Activated CD8-positive, alpha-beta memory T cell treated with anti-CD3 and anti-CD28 coated beads, Interleukin-2, amount 10 ng/mL, durations not matched to agents 7 days and 5 days (primary cell): ENCODE measurements at regions not wholly inside any gene's neighbourhood (a gene's known extent, or its start where the extent isn't known, plus 50 kb on each side); places are given as distances from the start of the nearest gene placed in this dataset.
A peak's percentile ranks its signal among the peaks of the same experiment; 100 is the strongest.

Experiments used
- ATAC-seq: fragments of 150-1000 bp; cut with Tn5 transposase; one replicate; pipeline ENCODE4 v1.10.0; 2021; ENCODE audit warnings: moderate library complexity
- CTCF ChIA-PET: fragments of 350-600 bp; sonication (Branson Sonifier 250); formaldehyde crosslinking; loops from one replicate; lab custom pipeline; 2021; ENCODE audit warnings: antibody characterized with exemption; lab: Charles Lee
- DNase-seq: peaks from one replicate; pipeline ENCODE4 v3.0.0-alpha.2; 2020
- H3K27ac Mint-ChIP-seq: one replicate; pipeline ENCODE4 v1.8.0; 2021; ENCODE audit warnings: mild to moderate bottlenecking, mixed read lengths
- H3K27me3 Mint-ChIP-seq: one replicate; pipeline ENCODE4 v1.8.0; 2021; ENCODE audit warnings: mixed read lengths
- H3K36me3 Mint-ChIP-seq: one replicate; pipeline ENCODE4 v1.8.0; 2021; ENCODE audit warnings: mild to moderate bottlenecking, mixed read lengths
- H3K4me1 Mint-ChIP-seq: one replicate; pipeline ENCODE4 v1.8.0; 2021; ENCODE audit warnings: mixed read lengths
- H3K4me3 Mint-ChIP-seq: one replicate; pipeline ENCODE4 v1.8.0; 2021; ENCODE audit warnings: mild to moderate bottlenecking, moderate library complexity, mixed read lengths
- H3K9me3 Mint-ChIP-seq: one replicate; pipeline ENCODE4 v1.8.0; 2022; ENCODE audit warnings: low read depth, mixed read lengths

GRCh38 chrY:7920382-7920781, 1008.8 kb upstream of the AMELY start:
- H3K27me3 Mint-ChIP-seq = no peaks in the 10 kb centered on the region
- no peak for ATAC-seq
- no peak overlapping the region for H3K4me3 Mint-ChIP-seq
- H3K9me3 Mint-ChIP-seq = no peaks in the 10 kb centered on the region
- H3K36me3 Mint-ChIP-seq = no peaks in the 10 kb centered on the region
- H3K27ac Mint-ChIP-seq = no peak overlapping the region
- H3K4me1 Mint-ChIP-seq = peaks cover 6% of the 10 kb centered on the region
- DNase-seq = no peak
- CTCF ChIA-PET = no interaction called here

GRCh38 chrY:7888506-7888905, 977.0 kb upstream of the AMELY start:
- no peak overlapping the region for H3K4me3 Mint-ChIP-seq
- peaks cover 2% of the 10 kb centered on the region for H3K27me3 Mint-ChIP-seq
- DNase-seq = no peak
- ATAC-seq = no peak
- H3K4me1 Mint-ChIP-seq = no peaks in the 10 kb centered on the region
- no peak overlapping the region for H3K27ac Mint-ChIP-seq
- H3K9me3 Mint-ChIP-seq = no peaks in the 10 kb centered on the region
- no peaks in the 10 kb centered on the region for H3K36me3 Mint-ChIP-seq
- CTCF ChIA-PET = no interaction called here

GRCh38 chrY:7881696-7882095, 970.1 kb upstream of the AMELY start:
- H3K27me3 Mint-ChIP-seq = no peaks in the 10 kb centered on the region
- H3K4me1 Mint-ChIP-seq = no peaks in the 10 kb centered on the region
- H3K36me3 Mint-ChIP-seq = no peaks in the 10 kb centered on the region
- H3K4me3 Mint-ChIP-seq = no peak overlapping the region
- DNase-seq (no peak), ATAC-seq (no peak)
- no peaks in the 10 kb centered on the region for H3K9me3 Mint-ChIP-seq
- no peak overlapping the region for H3K27ac Mint-ChIP-seq
- CTCF ChIA-PET = no interaction called here

GRCh38 chrY:7879245-7879644, 967.7 kb upstream of the AMELY start:
- Mint-ChIP-seq H3K4me3 (no peak overlapping the region), H3K4me1 (no peaks in the 10 kb centered on the region), H3K27me3 (no peaks in the 10 kb centered on the region), H3K9me3 (no peaks in the 10 kb centered on the region), H3K27ac (no peak overlapping the region), H3K36me3 (no peaks in the 10 kb centered on the region)
- DNase-seq = no peak
- CTCF ChIA-PET = no interaction called here
- ATAC-seq = no peak

GRCh38 chrY:7878719-7879118, 967.2 kb upstream of the AMELY start:
- no peaks in the 10 kb centered on the region for H3K4me1 Mint-ChIP-seq
- DNase-seq (no peak), ATAC-seq (no peak)
- no peak overlapping the region for H3K27ac Mint-ChIP-seq
- H3K27me3 Mint-ChIP-seq = no peaks in the 10 kb centered on the region
- no peaks in the 10 kb centered on the region for H3K9me3 Mint-ChIP-seq
- no peaks in the 10 kb centered on the region for H3K36me3 Mint-ChIP-seq
- CTCF ChIA-PET = no interaction called here
- no peak overlapping the region for H3K4me3 Mint-ChIP-seq

- DNase-seq (no peak), ATAC-seq (no peak)
- no peaks in the 10 kb centered on the region for H3K9me3 Mint-ChIP-seq
- no peaks in the 10 kb centered on the region for H3K27me3 Mint-ChIP-seq
- H3K4me3 Mint-ChIP-seq = no peak overlapping the region
- H3K27ac Mint-ChIP-seq = no peak overlapping the region
- CTCF ChIA-PET = no interaction called here
- no peaks in the 10 kb centered on the region for H3K36me3 Mint-ChIP-seq
- no peaks in the 10 kb centered on the region for H3K4me1 Mint-ChIP-seq
These were observed 965.9 kb upstream of the AMELY start for GRCh38 chrY:7877458-7877857.

GRCh38 chrY:7874080-7874479, 962.5 kb upstream of the AMELY start:
- H3K36me3 Mint-ChIP-seq = no peaks in the 10 kb centered on the region
- CTCF ChIA-PET = no interaction called here

GRCh38 chrY:7871304-7871932, 959.9 kb upstream of the AMELY start:
- CTCF ChIA-PET = no interaction called here
- Mint-ChIP-seq H3K4me1 (no peaks in the 10 kb centered on the region), H3K27me3 (no peaks in the 10 kb centered on the region), H3K27ac (no peak overlapping the region), H3K36me3 (no peaks in the 10 kb centered on the region), H3K9me3 (no peaks in the 10 kb centered on the region), H3K4me3 (no peak overlapping the region)
- DNase-seq (no peak), ATAC-seq (no peak)

More at GRCh38 chrY:7874080-7874479, 962.5 kb upstream of the AMELY start:
- no peaks in the 10 kb centered on the region for H3K4me1 Mint-ChIP-seq
- H3K27me3 Mint-ChIP-seq = no peaks in the 10 kb centered on the region
- H3K9me3 Mint-ChIP-seq = no peaks in the 10 kb centered on the region
- DNase-seq (no peak), ATAC-seq (no peak)
- no peak overlapping the region for H3K4me3 Mint-ChIP-seq
- no peak overlapping the region for H3K27ac Mint-ChIP-seq

- no peak for ATAC-seq
- CTCF ChIA-PET = no interaction called here
- no peaks in the 10 kb centered on the region for H3K27me3 Mint-ChIP-seq
- DNase-seq = no peak
- no peaks in the 10 kb centered on the region for H3K4me1 Mint-ChIP-seq
- no peaks in the 10 kb centered on the region for H3K36me3 Mint-ChIP-seq
- H3K27ac Mint-ChIP-seq = no peak overlapping the region
- no peaks in the 10 kb centered on the region for H3K9me3 Mint-ChIP-seq
- no peak overlapping the region for H3K4me3 Mint-ChIP-seq
These were observed 955.4 kb upstream of the AMELY start for GRCh38 chrY:7866976-7867375.

GRCh38 chrY:7860781-7861614, 949.4 kb upstream of the AMELY start:
- no peak for DNase-seq
- Mint-ChIP-seq H3K9me3 (no peaks in the 10 kb centered on the region), H3K4me1 (no peaks in the 10 kb centered on the region), H3K36me3 (no peaks in the 10 kb centered on the region), H3K27ac (no peak overlapping the region), H3K4me3 (no peak overlapping the region), H3K27me3 (no peaks in the 10 kb centered on the region)
- CTCF ChIA-PET = no interaction called here
- no peak for ATAC-seq

GRCh38 chrY:7850191-7850590, 938.6 kb upstream of the AMELY start:
- peaks cover 2% of the 10 kb centered on the region for H3K27me3 Mint-ChIP-seq
- H3K4me3 Mint-ChIP-seq = no peak overlapping the region
- no peaks in the 10 kb centered on the region for H3K9me3 Mint-ChIP-seq
- no peak overlapping the region for H3K27ac Mint-ChIP-seq
- CTCF ChIA-PET = no interaction called here
- DNase-seq = no peak
- no peaks in the 10 kb centered on the region for H3K4me1 Mint-ChIP-seq
- ATAC-seq = no peak
- H3K36me3 Mint-ChIP-seq = no peaks in the 10 kb centered on the region

GRCh38 chrY:7845776-7846175, 934.2 kb upstream of the AMELY start:
- no peak overlapping the region for H3K4me3 Mint-ChIP-seq
- ATAC-seq = no peak

GRCh38 chrY:7837046-7837445, 925.5 kb upstream of the AMELY start:
- peak; percentile 38 for DNase-seq
- CTCF ChIA-PET = no interaction called here
- Mint-ChIP-seq H3K9me3 (no peaks in the 10 kb centered on the region), H3K36me3 (no peaks in the 10 kb centered on the region), H3K4me1 (peaks cover 2% of the 10 kb centered on the region), H3K4me3 (no peak overlapping the region), H3K27ac (no peak overlapping the region), H3K27me3 (peaks cover 2% of the 10 kb centered on the region)
- ATAC-seq = no peak

More at GRCh38 chrY:7845776-7846175, 934.2 kb upstream of the AMELY start:
- H3K36me3 Mint-ChIP-seq = no peaks in the 10 kb centered on the region
- CTCF ChIA-PET = no interaction called here
- H3K9me3 Mint-ChIP-seq = no peaks in the 10 kb centered on the region
- no peaks in the 10 kb centered on the region for H3K4me1 Mint-ChIP-seq
- H3K27ac Mint-ChIP-seq = no peak overlapping the region
- DNase-seq = no peak
- no peaks in the 10 kb centered on the region for H3K27me3 Mint-ChIP-seq

GRCh38 chrY:7836366-7836765, 924.8 kb upstream of the AMELY start:
- Mint-ChIP-seq H3K4me3 (no peak overlapping the region), H3K4me1 (peaks cover 2% of the 10 kb centered on the region), H3K9me3 (no peaks in the 10 kb centered on the region), H3K36me3 (no peaks in the 10 kb centered on the region), H3K27ac (no peak overlapping the region), H3K27me3 (peaks cover 2% of the 10 kb centered on the region)
- no peak for ATAC-seq
- no peak for DNase-seq
- CTCF ChIA-PET = no interaction called here
